K562 (cell line): ENCODE measurements at regions not wholly inside any gene's neighbourhood (a gene's known extent, or its start where the extent isn't known, plus 50 kb on each side); places are given as distances from the start of the nearest gene placed in this dataset.

ENCODE experiments used
- ATAC-seq: fragments of 200-7000 bp; cut with Tn5 transposase; 3 replicates; pipeline ENCODE4 v1.9.1; 2020; ENCODE audit warnings: moderate library complexity
- BruUV-seq: library from RNA; stranded (reverse); fragments of 400-500 nt; replicated peaks from 2 replicates; lab custom pipeline; 2021; lab: Mats Ljungman, UMichigan
- CTCF ChIA-PET: fragments of 300-600 bp; formaldehyde crosslinking; extraction: SDS; loops from one replicate; lab custom pipeline; 2021; ENCODE audit warnings: low intra/inter-chr PET ratio; lab: Yijun Ruan, JAX
- POLR2A ChIA-PET: fragments of 300-600, 350-650 bp; sonication (Branson Sonifier 250); formaldehyde crosslinking; extraction: SDS; loops from one replicate; lab custom pipeline; 2021; ENCODE audit warnings: antibody characterized with exemption, inconsistent platforms; lab: Yijun Ruan, JAX
- DNase-seq, 4 experiments: peaks; one replicate each; pipeline versions ENCODE4 v3.0.0 to v3.0.0-alpha.2; 2011 to 2018; ENCODE audit warnings: low spot score in 3 of 4, mixed read lengths in 3 of 4; ENCODE audit errors: extremely low read depth in 1 of 4
- FAIRE-seq: peaks from 2 replicates; lab custom pipeline; 2011; peaks lifted over from hg19 to GRCh38; lab: Jason Lieb, UNC
- H2AFZ ChIP-seq: 2 replicates; pipeline ENCODE4 v1.6.0; 2011; ENCODE audit warnings: low read depth, low read length, control low read depth, inconsistent platforms
- H3K27ac ChIP-seq: fragments of 200-600 bp; 3 replicates; pipeline ENCODE4 v1.8.0; 2011; ENCODE audit warnings: low read depth, mild to moderate bottlenecking, control low read depth, inconsistent platforms, low read length, moderate library complexity, mixed read lengths; ENCODE audit errors: extremely low read depth
- H3K27me3 ChIP-seq, 2 experiments: fragments of 300-600 bp in 1 of 2; 2 replicates in 1 of 2; 3 replicates in 1 of 2; pipeline versions ENCODE4 v1.6.0 to v1.8.0; 2011; ENCODE audit warnings: inconsistent platforms in 2 of 2, low read length in 2 of 2, mild to moderate bottlenecking in 1 of 2, mixed read lengths in 1 of 2, moderate library complexity in 1 of 2; ENCODE audit not compliant: control insufficient read depth in 2 of 2, insufficient read depth in 2 of 2
- H3K36me3 ChIP-seq: fragments of 300-600 bp; 3 replicates; pipeline ENCODE4 v1.8.0; 2011; ENCODE audit warnings: mild to moderate bottlenecking, low read length, inconsistent platforms; ENCODE audit not compliant: control insufficient read depth, insufficient read depth
- H3K4me1 ChIP-seq, 2 experiments: fragments of 200-600 bp in 1 of 2; replicated peaks in 1 of 2; 2 replicates in 1 of 2; 3 replicates in 1 of 2; pipeline versions ENCODE4 v1.5.1 to v1.8.0; 2011; ENCODE audit warnings: inconsistent platforms in 2 of 2, low read length in 2 of 2, mild to moderate bottlenecking in 1 of 2, mixed read lengths in 1 of 2, moderate library complexity in 1 of 2; ENCODE audit not compliant: control insufficient read depth in 2 of 2, insufficient read depth in 2 of 2
- H3K4me2 ChIP-seq: 2 replicates; pipeline ENCODE4 v1.6.1; 2011; ENCODE audit warnings: low read length, control low read depth, inconsistent platforms, mixed read lengths; ENCODE audit not compliant: insufficient read depth
- H3K4me3 ChIP-seq: fragments of 200-600 bp; sonication (generic), shearing (Covaris generic); 2 replicates; pipeline ENCODE4 v1.5.1; 2016; ENCODE audit warnings: control low read depth, inconsistent platforms
- H3K79me2 ChIP-seq: fragments of 200-600 bp; 3 replicates; pipeline ENCODE4 v1.8.0; 2011; ENCODE audit warnings: low read length, inconsistent platforms; ENCODE audit not compliant: control insufficient read depth, insufficient read depth
- H3K9ac ChIP-seq, 2 experiments: 2 replicates each; pipeline versions ENCODE4 v1.6.0 to v1.6.1; 2011; ENCODE audit warnings: low read depth in 2 of 2, low read length in 2 of 2, control low read depth in 1 of 2, inconsistent platforms in 1 of 2, mild to moderate bottlenecking in 1 of 2, mixed read lengths in 1 of 2; ENCODE audit not compliant: insufficient read depth in 1 of 2
- H3K9me1 ChIP-seq: one replicate; pipeline ENCODE4 v1.6.0; 2011; ENCODE audit warnings: inconsistent platforms, mild to moderate bottlenecking, low read length, moderate library complexity; ENCODE audit not compliant: control insufficient read depth, insufficient read depth
- H3K9me3 ChIP-seq: replicated peaks from 2 replicates; pipeline ENCODE4 v1.5.1; 2011; ENCODE audit warnings: low read depth, low read length, inconsistent platforms; ENCODE audit not compliant: control insufficient read depth, insufficient read depth
- H4K20me1 ChIP-seq: replicated peaks from 2 replicates; pipeline ENCODE4 v1.6.1; 2011; ENCODE audit warnings: low read length, inconsistent platforms, mixed read lengths; ENCODE audit not compliant: control insufficient read depth, insufficient read depth
- CHCHD3 ChIP-seq: fragments of 250-450 bp; sonication (Bioruptor Pico); IDR thresholded peaks from 2 replicates; pipeline ENCODE4 v2.1.2; 2022; ENCODE audit warnings: mild to moderate bottlenecking
- CSDE1 ChIP-seq, 2 experiments: fragments of 450-650 bp; IDR thresholded peaks; 2 replicates each; pipeline ENCODE4 v1.6.1; 2016; ENCODE audit warnings: mild to moderate bottlenecking in 1 of 2
- ESRRA ChIP-seq: fragments of 450-650 bp; IDR thresholded peaks from 2 replicates; pipeline ENCODE4 v1.6.1; 2014; ENCODE audit warnings: low read depth, mild to moderate bottlenecking, moderate library complexity, borderline replicate concordance
- FOS ChIP-seq: IDR thresholded peaks from 3 replicates; pipeline ENCODE4 v1.6.1; 2011; ENCODE audit not compliant: insufficient read length; ENCODE audit errors: extremely low read depth
- NFIX ChIP-seq: fragments of 250-450 bp; sonication (Bioruptor Pico); IDR thresholded peaks from 2 replicates; pipeline ENCODE4 v1.4.0; 2020; ENCODE audit warnings: low read depth, mild to moderate bottlenecking, moderate library complexity
- SAFB ChIP-seq: fragments of 200-400 bp; formaldehyde crosslinking; IDR thresholded peaks from 2 replicates; pipeline ENCODE4 v1.6.1; 2017; ENCODE audit warnings: low read depth, low read length, borderline replicate concordance
- SAFB2 ChIP-seq: fragments of 200-400 bp; formaldehyde crosslinking; IDR thresholded peaks from 2 replicates; pipeline ENCODE4 v1.6.1; 2018; ENCODE audit warnings: borderline replicate concordance, low read length, low read depth, moderate library complexity; ENCODE audit not compliant: severe bottlenecking
- SIX5 ChIP-seq, 2 experiments: IDR thresholded peaks; 2 replicates each; pipeline ENCODE4 v1.6.1; 2011; ENCODE audit warnings: low read length in 2 of 2, borderline replicate concordance in 1 of 2, low read depth in 1 of 2, mild to moderate bottlenecking in 1 of 2, moderate library complexity in 1 of 2; ENCODE audit not compliant: insufficient read depth in 1 of 2
- SMAD4 ChIP-seq: fragments of 250-450 bp; sonication (Bioruptor Pico); conservative IDR thresholded peaks from 2 replicates; pipeline ENCODE4 v1.8.0; 2021; ENCODE audit warnings: inconsistent platforms, mild to moderate bottlenecking, moderate library complexity
- STAT6 ChIP-seq: sonication (generic); formaldehyde crosslinking; IDR thresholded peaks from 2 replicates; pipeline ENCODE4 v1.8.1; 2023; ENCODE audit warnings: mild to moderate bottlenecking, missing genetic modification reagents
- TAL1 ChIP-seq: fragments of 450-650 bp; IDR thresholded peaks from 2 replicates; pipeline ENCODE4 v1.6.1; 2016; ENCODE audit warnings: mild to moderate bottlenecking
- ZKSCAN3 ChIP-seq: fragments of 250-450 bp; sonication (Bioruptor Pico); IDR thresholded peaks from 2 replicates; pipeline ENCODE4 v1.4.0; 2020
- ZNF324 ChIP-seq: fragments of 250-450 bp; sonication (Bioruptor Pico); IDR thresholded peaks from 2 replicates; pipeline ENCODE4 v1.4.0; 2020; ENCODE audit warnings: mild to moderate bottlenecking
- ZNF79 ChIP-seq: fragments of 250-450 bp; sonication (Bioruptor Pico); IDR thresholded peaks from 2 replicates; pipeline ENCODE4 v1.4.0; 2020; ENCODE audit warnings: low read depth, mild to moderate bottlenecking, moderate library complexity
- WGBS: fragments of 100-300 bp; shearing (Covaris generic); methylation state at CpG from one replicate; pipeline ENCODE4 v1.1.6; 2016; ENCODE audit warnings: low coverage, mixed read lengths; ENCODE audit not compliant: insufficient coverage; ENCODE audit errors: missing lambda C conversion rate; 5-methylcytosine and 5-hydroxymethylcytosine counted together
- in situ Hi-C: fragments of 300-500 bp; cut with MboI; formaldehyde crosslinking; loops from 4 replicates; pipeline ENCODE4 v1.15.0; 2018; ENCODE audit warnings: inconsistent platforms, mixed read lengths
- intact Hi-C: fragments of 100-400 bp; cut with micrococcal nuclease; formaldehyde crosslinking; loops from 2 replicates; pipeline ENCODE4 v1.14.2; 2022

GRCh38 chr6:76706086-76706485 is 633.6 kb upstream of the IMPG1 start:
- 0% methylated on average over 2 of the region's 2 CpGs for WGBS
- H3K9me1 ChIP-seq, result no peaks in the 10 kb centered on the region
- ChIA-PET POLR2A (no interaction called here), CTCF (no interaction called here)
- no TSS peak for BruUV-seq
- FAIRE-seq (no peak), DNase-seq (no peak), ATAC-seq (no peak)
- intact Hi-C loops (no loop called here), in situ Hi-C loops (no loop called here)
- H3K4me3 ChIP-seq, result no peak overlapping the region
- H3K9me3 ChIP-seq, result no peaks in the 10 kb centered on the region
- no peaks in the 10 kb centered on the region for H3K36me3 ChIP-seq
- H3K4me2 ChIP-seq, result no peak overlapping the region
- no peaks in the 10 kb centered on the region for H3K79me2 ChIP-seq
- H3K27me3 ChIP-seq, result no peaks in the 10 kb centered on the region
- H3K9ac ChIP-seq, result no peak overlapping the region
- TF ChIP-seq ZNF324 (CRISPR knock-in tag) (no peak), SAFB (no peak)
- no peak overlapping the region for H3K27ac ChIP-seq
- no peak overlapping the region for H2AFZ ChIP-seq
- H3K4me1 ChIP-seq, result no peaks in the 10 kb centered on the region
- no peaks in the 10 kb centered on the region for H4K20me1 ChIP-seq

- BruUV-seq, result no TSS peak
- Histone ChIP-seq H3K27ac (no peak overlapping the region), H3K79me2 (no peaks in the 10 kb centered on the region), H3K4me2 (no peak overlapping the region), H3K4me1 (no peaks in the 10 kb centered on the region), H3K4me3 (no peak overlapping the region), H2AFZ (no peak overlapping the region), H3K9ac (no peak overlapping the region), H3K9me3 (no peaks in the 10 kb centered on the region), H3K9me1 (no peaks in the 10 kb centered on the region), H3K27me3 (no peaks in the 10 kb centered on the region), H3K36me3 (no peaks in the 10 kb centered on the region), H4K20me1 (no peaks in the 10 kb centered on the region)
- in situ Hi-C loops, result no loop called here
- ATAC-seq, result no peak
- intact Hi-C loops, result no loop called here
- FAIRE-seq, result no peak
- 8% methylated on average over 1 of the region's 1 CpG for WGBS
- DNase-seq, result no peak
- POLR2A ChIA-PET, result no interaction called here
- CTCF ChIA-PET, result no interaction called here
- TF ChIP-seq NFIX (CRISPR knock-in tag) (no peak), STAT6 (no peak), ZKSCAN3 (CRISPR knock-in tag) (no peak), ESRRA (no peak), TAL1 (no peak), CSDE1 (IDR thresholded peaks at IDR 0.05) (no peak), SMAD4 (CRISPR knock-in tag) (no peak), CHCHD3 (CRISPR knock-in tag) (no peak), SAFB (no peak), SAFB2 (no peak), FOS (no peak), SIX5 (IDR thresholded peaks at IDR 0.05; ENCODE audit: borderline replicate concordance in 1 of 2, insufficient read depth in 1 of 2, low read depth in 1 of 2, low read length in 2 of 2) (no peak), ZNF79 (CRISPR knock-in tag) (no peak)
These were observed 631.3 kb upstream of the IMPG1 start for GRCh38 chr6:76703786-76704185.
